ENCODE measurements at regions not wholly inside any gene's neighbourhood (a gene's known extent, or its start where the extent isn't known, plus 50 kb on each side); places are given as distances from the start of the nearest gene placed in this dataset.

DNA sequence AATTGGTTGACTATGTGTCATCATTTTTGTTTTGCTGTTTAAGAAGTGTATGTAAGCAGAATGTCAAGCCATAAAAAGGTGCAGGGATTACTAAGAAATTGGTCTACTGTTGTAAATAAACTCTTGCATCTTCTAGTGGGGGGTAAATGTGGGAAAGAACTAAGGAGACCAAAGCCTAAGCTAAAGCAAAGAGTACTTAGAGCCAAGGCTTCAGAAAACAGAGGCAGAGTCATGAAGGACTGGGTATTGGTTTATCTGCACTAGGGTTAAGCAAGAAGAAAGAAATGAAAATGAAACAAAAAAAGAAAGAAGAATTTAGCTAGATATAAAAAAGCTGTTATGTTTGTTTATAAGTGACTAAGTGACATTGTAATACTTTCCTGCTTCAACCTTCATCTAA is 628.1 kb downstream of the METTL15 start:
- DNase-seq = no peak
- Histone ChIP-seq H3K79me2 (ENCODE audit: insufficient read depth) (no peaks in the 10 kb centered on the region), H3K4me3 (no peak overlapping the region), H3K9me3 (ENCODE audit: low read depth) (no peaks in the 10 kb centered on the region), H3K4me1 (ENCODE audit: insufficient read depth) (peaks cover 10% of the 10 kb centered on the region; the same call in 1 of the 2 replicates), H3F3A (ENCODE audit: insufficient read depth) (0 out of 2 replicates have a peak, but pooled peaks cover 6% of the 10 kb centered on the region), H3K9ac (no peak overlapping the region), H3K36me3 (ENCODE audit: low read depth) (no peaks in the 10 kb centered on the region), H3K27me3 (replicated peaks; ENCODE audit: insufficient read depth) (no peaks in the 10 kb centered on the region), H3K4me2 (ENCODE audit: unreplicated experiment) (no peak overlapping the region), H2AFZ (no peak overlapping the region), H4K20me1 (ENCODE audit: insufficient read depth) (no peaks in the 10 kb centered on the region), H3K27ac (no peak overlapping the region), H3K9me2 (ENCODE audit: insufficient read depth) (no peaks in the 10 kb centered on the region)
- in situ Hi-C loops (cut with MboI) = no loop called here
- no peak for TF ChIP-seq EZH2 (IDR thresholded peaks at IDR 0.05; ENCODE audit: insufficient read depth, poor library complexity, severe bottlenecking)
- TF ChIP-seq EZH2phosphoT487 (IDR thresholded peaks at IDR 0.05; ENCODE audit: insufficient read depth, low read depth) = no peak

DNA sequence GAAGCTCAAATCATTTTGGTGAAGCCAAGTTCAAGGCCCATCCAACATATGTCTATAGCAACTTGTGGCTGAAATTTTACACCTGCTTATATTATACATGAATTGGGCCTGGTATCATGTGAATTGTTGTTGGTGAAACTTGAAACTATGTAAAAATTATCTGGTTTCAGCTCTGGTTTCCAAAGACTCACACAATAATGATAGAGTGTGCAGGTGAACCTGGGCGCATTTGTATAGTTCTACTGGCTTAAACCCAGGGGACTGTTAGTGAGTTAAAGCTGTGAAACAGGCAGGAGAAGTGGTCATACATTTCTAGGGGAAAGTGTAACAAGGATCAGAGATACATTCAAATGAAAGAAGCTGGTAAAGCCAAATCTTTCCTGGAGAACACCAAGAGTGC is 627.3 kb downstream of the METTL15 start:
- Histone ChIP-seq H3K9me3 (ENCODE audit: low read depth) (no peaks in the 10 kb centered on the region), H3K79me2 (ENCODE audit: insufficient read depth) (no peaks in the 10 kb centered on the region), H3K9me2 (ENCODE audit: insufficient read depth) (no peaks in the 10 kb centered on the region), H3K9ac (no peak overlapping the region), H3K27ac (no peak overlapping the region), H3K4me2 (ENCODE audit: unreplicated experiment) (no peak overlapping the region), H3K27me3 (replicated peaks; ENCODE audit: insufficient read depth) (no peaks in the 10 kb centered on the region), H3F3A (ENCODE audit: insufficient read depth) (0 out of 2 replicates have a peak, but pooled peaks cover 12% of the 10 kb centered on the region), H3K4me3 (no peak overlapping the region), H3K36me3 (ENCODE audit: low read depth) (no peaks in the 10 kb centered on the region), H4K20me1 (ENCODE audit: insufficient read depth) (no peaks in the 10 kb centered on the region), H3K4me1 (ENCODE audit: insufficient read depth) (peaks cover 17% of the 10 kb centered on the region), H2AFZ (no peak overlapping the region)
- TF ChIP-seq EZH2 (IDR thresholded peaks at IDR 0.05; ENCODE audit: insufficient read depth, poor library complexity, severe bottlenecking) (no peak), EZH2phosphoT487 (IDR thresholded peaks at IDR 0.05; ENCODE audit: insufficient read depth, low read depth) (no peak)
- no peak for DNase-seq
- WGBS, 2 experiments (ENCODE audit: low coverage in 1 of 2, low lambda C conversion rate in 2 of 2, missing lambda C conversion rate in 2 of 2) = 53 to 62% methylated on average over 1 of the region's 1 CpG
- in situ Hi-C loops (cut with MboI) = no loop called here

DNA sequence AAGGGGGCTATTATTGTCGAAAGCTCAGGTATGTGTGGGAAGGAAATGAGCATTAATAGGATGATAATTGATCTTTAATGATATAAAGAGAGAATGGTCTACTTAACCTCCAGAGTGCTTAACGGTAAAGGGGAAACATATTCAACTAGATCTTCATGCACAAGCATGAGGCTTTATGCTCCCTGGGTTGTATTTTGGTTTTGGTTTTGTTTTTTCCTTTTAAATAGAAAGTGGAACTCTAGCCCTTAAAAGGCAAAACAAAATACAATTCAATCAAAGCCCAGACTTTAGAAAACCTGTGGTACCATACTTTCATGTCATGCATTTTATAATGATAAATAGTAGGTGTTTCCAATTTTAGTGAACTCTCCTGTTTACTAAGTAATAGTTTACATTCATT is 622.7 kb downstream of the METTL15 start:
- no peak overlapping the region for H3K4me3 ChIP-seq
- WGBS, 2 experiments (ENCODE audit: low coverage in 1 of 2, low lambda C conversion rate in 2 of 2, missing lambda C conversion rate in 2 of 2) = 42 to 46% methylated on average over 2 of the region's 2 CpGs
- in situ Hi-C loops (cut with MboI) = no loop called here
- no peaks in the 10 kb centered on the region for H3K36me3 ChIP-seq (ENCODE audit: low read depth)
- no peaks in the 10 kb centered on the region for H4K20me1 ChIP-seq (ENCODE audit: insufficient read depth)
- no peak overlapping the region for H3K9ac ChIP-seq
- H3K79me2 ChIP-seq (ENCODE audit: insufficient read depth) = no peaks in the 10 kb centered on the region
- peaks cover 22% of the 10 kb centered on the region for H3K4me1 ChIP-seq (ENCODE audit: insufficient read depth)
- H3K4me2 ChIP-seq (ENCODE audit: unreplicated experiment) = peak overlapping the region; percentile 27
- peaks cover 25% of the 10 kb centered on the region; the same call in 1 of the 2 replicates for H3F3A ChIP-seq (ENCODE audit: insufficient read depth)
- no peak for DNase-seq
- H3K9me2 ChIP-seq (ENCODE audit: insufficient read depth) = no peaks in the 10 kb centered on the region
- H3K27ac ChIP-seq = no peak overlapping the region
- no peak overlapping the region for H2AFZ ChIP-seq
- H3K9me3 ChIP-seq (ENCODE audit: low read depth) = no peaks in the 10 kb centered on the region
- TF ChIP-seq EZH2phosphoT487 (IDR thresholded peaks at IDR 0.05; ENCODE audit: insufficient read depth, low read depth) = no peak
- no peak for TF ChIP-seq EZH2 (IDR thresholded peaks at IDR 0.05; ENCODE audit: insufficient read depth, poor library complexity, severe bottlenecking)
- no peaks in the 10 kb centered on the region for H3K27me3 ChIP-seq (replicated peaks; ENCODE audit: insufficient read depth)

DNA sequence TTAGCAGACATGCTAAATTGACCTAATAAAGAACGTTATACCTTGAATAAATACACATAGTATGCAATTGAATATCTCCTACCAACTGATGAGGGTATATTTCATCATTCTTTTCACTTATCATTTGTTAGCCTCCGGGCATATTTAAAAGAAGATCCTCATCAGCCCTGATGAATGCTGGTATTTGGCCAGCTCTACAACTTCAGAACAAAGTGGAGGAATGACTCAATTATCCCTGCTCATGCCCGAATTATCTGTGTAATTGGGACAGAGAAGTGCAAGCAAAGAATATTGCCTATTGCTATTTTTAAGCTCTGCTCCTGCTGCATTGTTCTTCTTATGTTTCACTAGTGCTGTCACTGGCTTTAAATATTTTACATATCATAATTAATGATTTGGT is 622.1 kb downstream of the METTL15 start:
- peaks cover 25% of the 10 kb centered on the region; the same call in 1 of the 2 replicates for H3F3A ChIP-seq (ENCODE audit: insufficient read depth)
- no peak overlapping the region for H3K9ac ChIP-seq
- H2AFZ ChIP-seq = no peak overlapping the region
- 2 to 5% methylated on average over 3 of the region's 3 CpGs for WGBS, 2 experiments (ENCODE audit: low coverage in 1 of 2, low lambda C conversion rate in 2 of 2, missing lambda C conversion rate in 2 of 2)
- H3K4me2 ChIP-seq (ENCODE audit: unreplicated experiment) = peak overlapping the region; percentile 27
- peak; percentile 80 for DNase-seq
- no peak overlapping the region for H3K4me3 ChIP-seq
- no peaks in the 10 kb centered on the region for H3K79me2 ChIP-seq (ENCODE audit: insufficient read depth)
- no peaks in the 10 kb centered on the region for H3K9me3 ChIP-seq (ENCODE audit: low read depth)
- peaks cover 22% of the 10 kb centered on the region for H3K4me1 ChIP-seq (ENCODE audit: insufficient read depth)
- TF ChIP-seq EZH2phosphoT487 (IDR thresholded peaks at IDR 0.05; ENCODE audit: insufficient read depth, low read depth) (no peak), EZH2 (IDR thresholded peaks at IDR 0.05; ENCODE audit: insufficient read depth, poor library complexity, severe bottlenecking) (no peak)
- no peaks in the 10 kb centered on the region for H3K36me3 ChIP-seq (ENCODE audit: low read depth)
- H3K27ac ChIP-seq = no peak overlapping the region
- no peaks in the 10 kb centered on the region for H3K9me2 ChIP-seq (ENCODE audit: insufficient read depth)
- in situ Hi-C loops (cut with MboI) = no loop called here
- no peaks in the 10 kb centered on the region for H4K20me1 ChIP-seq (ENCODE audit: insufficient read depth)
- no peaks in the 10 kb centered on the region for H3K27me3 ChIP-seq (replicated peaks; ENCODE audit: insufficient read depth)

DNA sequence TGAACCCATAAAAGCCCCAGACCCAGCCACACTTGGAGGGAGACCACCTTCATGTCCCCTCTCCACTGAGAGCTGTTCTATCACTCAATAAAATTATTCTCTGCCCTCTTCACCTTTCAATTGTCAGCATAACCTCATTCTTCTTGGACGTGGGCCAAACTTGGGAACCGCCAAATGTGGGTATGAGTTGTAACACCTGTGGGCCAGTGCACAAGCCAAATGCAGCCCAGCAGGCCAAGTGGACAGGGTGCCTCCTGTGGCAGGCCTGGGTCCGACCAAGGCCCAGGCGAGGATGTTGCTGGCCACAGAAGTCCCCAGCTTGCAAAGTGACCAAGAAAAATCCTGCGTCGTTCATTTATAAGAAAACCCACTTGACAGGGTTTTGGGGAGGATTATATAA is 621.2 kb downstream of the METTL15 start:
- Histone ChIP-seq H3K4me3 (no peak overlapping the region), H3F3A (ENCODE audit: insufficient read depth) (peaks cover 25% of the 10 kb centered on the region; the same call in 1 of the 2 replicates), H3K36me3 (ENCODE audit: low read depth) (no peaks in the 10 kb centered on the region), H3K4me1 (ENCODE audit: insufficient read depth) (peaks cover 22% of the 10 kb centered on the region), H3K27ac (no peak overlapping the region), H2AFZ (no peak overlapping the region), H3K9me3 (ENCODE audit: low read depth) (no peaks in the 10 kb centered on the region), H3K27me3 (replicated peaks; ENCODE audit: insufficient read depth) (no peaks in the 10 kb centered on the region), H3K4me2 (ENCODE audit: unreplicated experiment) (no peak overlapping the region), H3K79me2 (ENCODE audit: insufficient read depth) (no peaks in the 10 kb centered on the region), H3K9me2 (ENCODE audit: insufficient read depth) (no peaks in the 10 kb centered on the region), H3K9ac (no peak overlapping the region), H4K20me1 (ENCODE audit: insufficient read depth) (no peaks in the 10 kb centered on the region)
- WGBS, 2 experiments (ENCODE audit: low coverage in 1 of 2, low lambda C conversion rate in 2 of 2, missing lambda C conversion rate in 2 of 2) = 57 to 67% methylated on average over 6 of the region's 6 CpGs
- TF ChIP-seq EZH2 (IDR thresholded peaks at IDR 0.05; ENCODE audit: insufficient read depth, poor library complexity, severe bottlenecking) = no peak
- TF ChIP-seq EZH2phosphoT487 (IDR thresholded peaks at IDR 0.05; ENCODE audit: insufficient read depth, low read depth) = no peak
- DNase-seq = no peak
- in situ Hi-C loops (cut with MboI) = no loop called here
